RWPE2 (cell line): ENCODE measurements at regions not wholly inside any gene's neighbourhood (a gene's known extent, or its start where the extent isn't known, plus 50 kb on each side); places are given as distances from the start of the nearest gene placed in this dataset.
A peak's percentile ranks its signal among the peaks of the same experiment; 100 is the strongest.
"Not testable (repeated sequence)": the region's sequence is repeated elsewhere in the genome, so short reads cannot be mapped to it uniquely, and the experiment has no call there.

Source experiments
- ATAC-seq: fragments of 200-7000 bp; cut with Tn5 transposase; 3 replicates; pipeline ENCODE4 v1.9.1; 2021; ENCODE audit warnings: low read depth
- DNase-seq: peaks from one replicate; pipeline ENCODE4 v3.0.0-alpha.2; 2020; ENCODE audit warnings: low spot score
- H3K27ac ChIP-seq: fragments of 450-650 bp; 2 replicates; pipeline ENCODE4 v1.5.1; 2017; ENCODE audit warnings: mild to moderate bottlenecking; ENCODE audit not compliant: poor library complexity, severe bottlenecking
- H3K27me3 ChIP-seq: fragments of 250-450 bp; sonication (Bioruptor Pico); 2 replicates; pipeline ENCODE4 v1.5.1; 2021; ENCODE audit warnings: mild to moderate bottlenecking, moderate library complexity; ENCODE audit not compliant: insufficient read depth, poor library complexity, severe bottlenecking
- H3K36me3 ChIP-seq: fragments of 250-450 bp; sonication (Bioruptor Pico); 2 replicates; pipeline ENCODE4 v1.5.1; 2020; ENCODE audit warnings: low read depth, mild to moderate bottlenecking, moderate library complexity
- H3K4me1 ChIP-seq: fragments of 250-450 bp; sonication (Bioruptor Pico); 2 replicates; pipeline ENCODE4 v1.5.1; 2021; ENCODE audit warnings: mild to moderate bottlenecking, moderate library complexity; ENCODE audit not compliant: insufficient read depth, poor library complexity, severe bottlenecking
- H3K4me3 ChIP-seq: fragments of 250-450 bp; sonication (Bioruptor Pico); 2 replicates; pipeline ENCODE4 v1.5.1; 2021; ENCODE audit warnings: mild to moderate bottlenecking, moderate library complexity; ENCODE audit not compliant: severe bottlenecking
- H3K9me3 ChIP-seq: fragments of 250-450 bp; sonication (Bioruptor Pico); 2 replicates; pipeline ENCODE4 v1.5.1; 2021; ENCODE audit warnings: mild to moderate bottlenecking, moderate library complexity; ENCODE audit not compliant: severe bottlenecking
- CTCF ChIP-seq: fragments of 450-650 bp; IDR thresholded peaks from one replicate; pipeline ENCODE4 v1.5.1; 2017; ENCODE audit warnings: mild to moderate bottlenecking, moderate library complexity; ENCODE audit not compliant: poor library complexity, severe bottlenecking

- Histone ChIP-seq H3K4me3 (no peak overlapping the region), H3K9me3 (no peaks in the 10 kb centered on the region), H3K27ac (no peak overlapping the region), H3K36me3 (no peaks in the 10 kb centered on the region), H3K4me1 (no peaks in the 10 kb centered on the region), H3K27me3 (no peaks in the 10 kb centered on the region)
- ATAC-seq (no peak), DNase-seq (no peak)
- no peak for TF ChIP-seq CTCF
Measured at GRCh38 chr11:15848631-15849168, 507.6 kb downstream of the SOX6 start.

GRCh38 chr11:15849257-15849656, 507.1 kb downstream of the SOX6 start:
- TF ChIP-seq CTCF, result no peak
- H3K9me3 ChIP-seq, result no peaks in the 10 kb centered on the region
- H3K4me3 ChIP-seq, result no peak overlapping the region
- no peak for DNase-seq
- H3K27me3 ChIP-seq, result no peaks in the 10 kb centered on the region
- ATAC-seq, result no peak
- H3K27ac ChIP-seq, result no peak overlapping the region
- H3K36me3 ChIP-seq, result no peaks in the 10 kb centered on the region
- H3K4me1 ChIP-seq, result no peaks in the 10 kb centered on the region

GRCh38 chr11:15850335-15850734, 506.0 kb downstream of the SOX6 start:
- DNase-seq, H3K4me3 ChIP-seq, H3K36me3 ChIP-seq, ATAC-seq, H3K27ac ChIP-seq, H3K27me3 ChIP-seq, H3K4me1 ChIP-seq, H3K9me3 ChIP-seq: not testable (repeated sequence)

- H3K4me3 ChIP-seq, result no peak overlapping the region
- no peaks in the 10 kb centered on the region for H3K36me3 ChIP-seq
- H3K4me1 ChIP-seq, result no peaks in the 10 kb centered on the region
- no peaks in the 10 kb centered on the region for H3K9me3 ChIP-seq
- no peak overlapping the region for H3K27ac ChIP-seq
- no peak for TF ChIP-seq CTCF
- no peak for ATAC-seq
- no peaks in the 10 kb centered on the region for H3K27me3 ChIP-seq
- no peak for DNase-seq
Measured at GRCh38 chr11:15851051-15851498, 505.3 kb downstream of the SOX6 start.

GRCh38 chr11:15852179-15852578, 504.2 kb downstream of the SOX6 start:
- ATAC-seq, result no peak
- no peak for DNase-seq
- no peak overlapping the region for H3K27ac ChIP-seq

More at GRCh38 chr11:15852179-15852578, 504.2 kb downstream of the SOX6 start:
- peak; percentile 42 for TF ChIP-seq CTCF
- no peaks in the 10 kb centered on the region for H3K9me3 ChIP-seq
- no peak overlapping the region for H3K4me3 ChIP-seq
- H3K36me3 ChIP-seq, result no peaks in the 10 kb centered on the region
- no peaks in the 10 kb centered on the region for H3K27me3 ChIP-seq
- no peaks in the 10 kb centered on the region for H3K4me1 ChIP-seq
